DND-41 (cell line): ENCODE measurements at regions not wholly inside any gene's neighbourhood (a gene's known extent, or its start where the extent isn't known, plus 50 kb on each side); places are given as distances from the start of the nearest gene placed in this dataset.
"Not testable (repeated sequence)": the region's sequence is repeated elsewhere in the genome, so short reads cannot be mapped to it uniquely, and the experiment has no call there.

ENCODE experiments used
- ATAC-seq: fragments of 200-7000 bp; cut with Tn5 transposase; 3 replicates; pipeline ENCODE4 v1.9.1; 2021; ENCODE audit warnings: low read depth; ENCODE audit not compliant: insufficient read depth
- DNase-seq: peaks from one replicate; pipeline ENCODE4 v3.0.0-alpha.2; 2020
- H2AFZ ChIP-seq: 2 replicates; pipeline ENCODE4 v1.6.0; 2012; ENCODE audit warnings: low read depth, low read length
- H3K27ac ChIP-seq: 2 replicates; pipeline ENCODE4 v1.5.1; 2012; ENCODE audit warnings: low read length, inconsistent platforms
- H3K27me3 ChIP-seq: fragments of 200-600 bp; sonication (generic); 2 replicates; pipeline ENCODE4 v1.6.0; 2012; ENCODE audit warnings: low read length, mild to moderate bottlenecking, inconsistent platforms; ENCODE audit not compliant: insufficient read depth, poor library complexity
- H3K36me3 ChIP-seq: 2 replicates; pipeline ENCODE4 v1.5.1; 2012; ENCODE audit warnings: low read length, inconsistent platforms; ENCODE audit not compliant: insufficient read depth
- H3K4me1 ChIP-seq: 2 replicates; pipeline ENCODE4 v1.5.1; 2012; ENCODE audit warnings: mild to moderate bottlenecking, low read length; ENCODE audit not compliant: insufficient read depth
- H3K4me2 ChIP-seq: 2 replicates; pipeline ENCODE4 v1.6.0; 2012; ENCODE audit warnings: mild to moderate bottlenecking, moderate library complexity, low read length, inconsistent platforms; ENCODE audit not compliant: insufficient read depth
- H3K4me3 ChIP-seq, 2 experiments: fragments of 200-600 bp in 1 of 2; shearing (Covaris generic) in 1 of 2; 2 replicates each; pipeline ENCODE4 v1.5.1; 2012 to 2016; ENCODE audit warnings: inconsistent platforms in 2 of 2, low read length in 2 of 2, mild to moderate bottlenecking in 2 of 2, low read depth in 1 of 2, moderate library complexity in 1 of 2
- H3K79me2 ChIP-seq: 2 replicates; pipeline ENCODE4 v1.6.0; 2012; ENCODE audit warnings: low read length, inconsistent platforms; ENCODE audit not compliant: insufficient read depth
- H3K9ac ChIP-seq: 2 replicates; pipeline ENCODE4 v1.6.0; 2012; ENCODE audit warnings: low read depth, mild to moderate bottlenecking, inconsistent platforms, low read length, moderate library complexity
- H3K9me3 ChIP-seq: 2 replicates; pipeline ENCODE4 v1.5.1; 2012; ENCODE audit warnings: low read length, moderate library complexity, mild to moderate bottlenecking, inconsistent platforms; ENCODE audit not compliant: insufficient read depth, severe bottlenecking
- H4K20me1 ChIP-seq: 2 replicates; pipeline ENCODE4 v1.6.0; 2012; ENCODE audit warnings: low read length; ENCODE audit not compliant: insufficient read depth
- EZH2 ChIP-seq: IDR thresholded peaks from 3 replicates; pipeline ENCODE4 v1.6.1; 2012; ENCODE audit warnings: borderline replicate concordance, low read depth, mild to moderate bottlenecking, moderate library complexity, low read length, inconsistent platforms; ENCODE audit not compliant: severe bottlenecking
- TF ChIP-seq, protein P1 (sequence below): IDR thresholded peaks from 2 replicates; pipeline ENCODE4 v1.5.1; 2012; ENCODE audit warnings: borderline replicate concordance, low read length, moderate library complexity, mild to moderate bottlenecking; ENCODE audit not compliant: poor library complexity, severe bottlenecking; ENCODE audit errors: extremely low read depth

DNA sequence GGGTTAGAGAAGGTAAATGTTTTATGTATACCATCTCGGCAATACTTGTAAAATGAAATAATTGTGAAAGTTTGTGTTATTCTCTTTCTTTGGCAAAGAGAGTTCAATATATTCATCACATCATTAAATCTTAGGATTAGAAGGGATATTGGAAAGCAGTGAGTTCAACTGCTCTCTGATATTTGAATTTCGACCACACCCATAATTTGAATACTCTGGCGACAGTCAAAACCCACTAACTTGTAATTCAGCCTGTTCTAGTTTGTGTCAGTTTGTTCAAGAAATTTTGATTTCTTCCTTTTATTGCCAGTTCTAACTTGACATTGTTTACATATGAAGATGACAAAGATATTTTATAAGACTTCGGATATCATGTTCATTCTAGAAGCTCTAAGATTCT lies 1380.5 kb upstream of the CDH8 start:
- H3K4me2 ChIP-seq, result no peak overlapping the region
- H3K27ac ChIP-seq, result no peak overlapping the region
- H3K9ac ChIP-seq, result no peak overlapping the region
- no peaks in the 10 kb centered on the region for H3K9me3 ChIP-seq
- H3K4me1 ChIP-seq, result no peaks in the 10 kb centered on the region
- no peaks in the 10 kb centered on the region for H3K36me3 ChIP-seq
- ATAC-seq (no peak), DNase-seq (no peak)
- no peaks in the 10 kb centered on the region for H3K79me2 ChIP-seq
- H3K27me3 ChIP-seq, result no peaks in the 10 kb centered on the region
- H4K20me1 ChIP-seq, result no peaks in the 10 kb centered on the region
- TF ChIP-seq, protein P1, sequence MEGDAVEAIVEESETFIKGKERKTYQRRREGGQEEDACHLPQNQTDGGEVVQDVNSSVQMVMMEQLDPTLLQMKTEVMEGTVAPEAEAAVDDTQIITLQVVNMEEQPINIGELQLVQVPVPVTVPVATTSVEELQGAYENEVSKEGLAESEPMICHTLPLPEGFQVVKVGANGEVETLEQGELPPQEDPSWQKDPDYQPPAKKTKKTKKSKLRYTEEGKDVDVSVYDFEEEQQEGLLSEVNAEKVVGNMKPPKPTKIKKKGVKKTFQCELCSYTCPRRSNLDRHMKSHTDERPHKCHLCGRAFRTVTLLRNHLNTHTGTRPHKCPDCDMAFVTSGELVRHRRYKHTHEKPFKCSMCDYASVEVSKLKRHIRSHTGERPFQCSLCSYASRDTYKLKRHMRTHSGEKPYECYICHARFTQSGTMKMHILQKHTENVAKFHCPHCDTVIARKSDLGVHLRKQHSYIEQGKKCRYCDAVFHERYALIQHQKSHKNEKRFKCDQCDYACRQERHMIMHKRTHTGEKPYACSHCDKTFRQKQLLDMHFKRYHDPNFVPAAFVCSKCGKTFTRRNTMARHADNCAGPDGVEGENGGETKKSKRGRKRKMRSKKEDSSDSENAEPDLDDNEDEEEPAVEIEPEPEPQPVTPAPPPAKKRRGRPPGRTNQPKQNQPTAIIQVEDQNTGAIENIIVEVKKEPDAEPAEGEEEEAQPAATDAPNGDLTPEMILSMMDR, result no peak
- TF ChIP-seq EZH2, result no peak
- no peak overlapping the region for H2AFZ ChIP-seq
- H3K4me3 ChIP-seq, result no peak overlapping the region

DNA sequence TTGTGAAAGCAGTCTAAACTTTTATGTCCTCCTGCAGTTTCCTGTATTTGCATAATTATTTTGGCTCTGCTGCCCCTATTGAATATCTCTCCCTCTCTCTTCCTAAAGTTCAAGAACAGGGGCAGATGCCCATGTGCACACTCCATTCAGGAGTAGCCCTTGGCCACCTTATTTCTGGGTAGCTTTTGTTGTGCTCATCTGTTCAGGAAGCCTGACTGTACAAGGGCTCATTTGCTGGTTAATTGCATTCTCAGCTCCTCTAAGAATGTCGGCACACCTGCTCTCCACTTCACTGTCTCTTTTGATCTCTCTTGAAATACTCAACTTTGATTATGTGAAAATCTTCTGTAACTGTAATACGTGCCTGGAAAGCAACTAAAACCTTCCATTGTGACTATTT lies 1378.8 kb upstream of the CDH8 start:
- Histone ChIP-seq H3K4me1 (no peaks in the 10 kb centered on the region), H3K4me2 (no peak overlapping the region)
- TF ChIP-seq, protein P1, result no peak
- no peak for TF ChIP-seq EZH2

DNA sequence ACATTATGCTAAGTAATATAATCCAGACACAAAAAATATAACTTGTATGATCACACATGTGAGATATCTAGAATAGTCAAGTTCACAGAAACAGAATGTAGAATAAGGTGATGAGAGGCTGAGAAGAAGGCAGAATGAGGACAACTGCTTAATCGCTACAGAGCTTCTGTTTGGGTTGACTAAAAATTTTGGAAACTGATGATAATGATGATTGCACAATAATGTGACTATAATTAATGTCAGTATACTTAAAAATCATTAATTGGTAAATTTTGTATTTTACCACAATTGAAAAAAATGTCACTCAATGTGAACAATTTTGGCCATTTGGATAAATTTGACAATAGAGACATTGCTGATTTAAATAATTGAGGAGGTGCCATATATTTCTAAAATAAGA lies 1374.4 kb upstream of the CDH8 start:
- no peak overlapping the region for H3K27ac ChIP-seq
- TF ChIP-seq EZH2, result no peak
- TF ChIP-seq, protein P1, result no peak
- H4K20me1 ChIP-seq, result no peaks in the 10 kb centered on the region
- H3K9me3 ChIP-seq, result no peaks in the 10 kb centered on the region
- H2AFZ ChIP-seq, result no peak overlapping the region
- H3K79me2 ChIP-seq, result no peaks in the 10 kb centered on the region
- no peaks in the 10 kb centered on the region for H3K36me3 ChIP-seq
- H3K9ac ChIP-seq, result no peak overlapping the region
- ATAC-seq (no peak), DNase-seq (no peak)
- H3K4me1 ChIP-seq, result no peaks in the 10 kb centered on the region
- H3K4me3 ChIP-seq, result no peak overlapping the region
- H3K27me3 ChIP-seq, result no peaks in the 10 kb centered on the region
- no peak overlapping the region for H3K4me2 ChIP-seq

More for the DNA sequence above, 1378.8 kb upstream of the CDH8 start:
- Histone ChIP-seq H4K20me1 (no peaks in the 10 kb centered on the region), H3K4me3 (no peak overlapping the region), H3K27ac (no peak overlapping the region), H3K27me3 (no peaks in the 10 kb centered on the region), H3K9ac (no peak overlapping the region), H3K9me3 (no peaks in the 10 kb centered on the region), H3K36me3 (no peaks in the 10 kb centered on the region), H3K79me2 (no peaks in the 10 kb centered on the region), H2AFZ (no peak overlapping the region)
- no peak for DNase-seq
- ATAC-seq, result no peak

DNA sequence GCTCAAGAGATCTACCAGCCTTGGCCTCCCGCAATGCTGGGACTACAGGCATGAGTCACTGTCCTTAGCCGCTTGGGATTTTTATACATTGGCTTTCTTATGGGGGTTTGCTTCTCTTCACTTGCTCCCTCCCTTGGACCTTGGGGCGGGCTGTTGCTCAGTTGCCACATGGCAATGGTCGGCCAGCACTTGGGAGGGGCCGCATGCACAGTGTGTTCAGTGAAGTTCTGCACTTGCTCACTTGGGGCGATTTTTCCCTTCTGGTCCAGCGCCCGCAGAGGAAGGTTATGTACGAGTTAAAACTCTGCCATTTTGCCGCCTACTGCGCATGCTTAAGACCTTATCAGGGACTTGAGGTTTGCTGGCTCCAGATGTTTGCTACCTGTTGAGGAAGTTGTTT lies 1367.6 kb upstream of the CDH8 start:
- Histone ChIP-seq H3K36me3 (no peaks in the 10 kb centered on the region), H3K9ac (no peak overlapping the region), H2AFZ (no peak overlapping the region), H3K9me3 (no peaks in the 10 kb centered on the region), H3K4me2 (no peak overlapping the region), H4K20me1 (no peaks in the 10 kb centered on the region), H3K4me3 (no peak overlapping the region), H3K27ac (no peak overlapping the region), H3K4me1 (no peaks in the 10 kb centered on the region), H3K79me2 (no peaks in the 10 kb centered on the region), H3K27me3 (no peaks in the 10 kb centered on the region)
- no peak for DNase-seq
- TF ChIP-seq, protein P1, result no peak
- no peak for TF ChIP-seq EZH2
- no peak for ATAC-seq

DNA sequence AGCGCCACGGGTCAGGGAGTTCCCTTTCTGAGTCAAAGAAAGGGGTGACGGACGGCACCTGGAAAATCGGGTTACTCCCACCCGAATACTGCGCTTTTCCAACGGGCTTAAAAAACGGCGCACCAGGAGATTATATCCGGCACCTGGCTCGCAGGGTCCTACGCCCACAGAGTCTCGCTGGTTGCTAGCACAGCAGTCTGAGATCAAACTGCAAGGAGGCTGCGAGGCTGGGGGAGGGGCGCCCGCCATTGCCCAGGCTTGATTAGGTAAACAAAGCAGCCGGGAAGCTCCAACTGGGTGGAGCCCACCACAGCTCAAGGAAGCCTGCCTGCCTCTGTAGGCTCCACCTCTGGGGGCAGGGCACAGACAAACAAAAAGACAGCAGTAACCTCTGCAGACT lies 1352.0 kb upstream of the CDH8 start:
- H3K9ac ChIP-seq, H3K27me3 ChIP-seq, H3K9me3 ChIP-seq, H3K4me3 ChIP-seq, H3K79me2 ChIP-seq, H3K27ac ChIP-seq, H3K4me2 ChIP-seq, H4K20me1 ChIP-seq, DNase-seq, ATAC-seq, H3K36me3 ChIP-seq, H3K4me1 ChIP-seq, H2AFZ ChIP-seq: not testable (repeated sequence)
